ENCODE measurements at regions not wholly inside any gene's neighbourhood (a gene's known extent, or its start where the extent isn't known, plus 50 kb on each side); places are given as distances from the start of the nearest gene placed in this dataset.

- no peaks in the 10 kb centered on the region for H3K4me1 Mint-ChIP-seq
- H3K27ac Mint-ChIP-seq, result no peak overlapping the region
- POLR2A ChIA-PET, result no interaction called here
- intact Hi-C loops (cut with micrococcal nuclease), result no loop called here
- CTCF ChIA-PET, result no interaction called here
- H3K27me3 Mint-ChIP-seq, result no peaks in the 10 kb centered on the region
- TF ChIP-seq CTCF (IDR thresholded peaks at IDR 0.05), result no peak
- H3K4me3 Mint-ChIP-seq, result no peak overlapping the region
- ATAC-seq (ENCODE audit: low read depth) (no peak), DNase-seq (no peak)
- H3K9me3 Mint-ChIP-seq, result peaks cover 20% of the 10 kb centered on the region
- no peaks in the 10 kb centered on the region for H3K36me3 Mint-ChIP-seq (ENCODE audit: low read depth)
Measured at GRCh38 chr4:36614011-36614410, 332.6 kb downstream of the DTHD1 start.

- intact Hi-C loops (cut with micrococcal nuclease), result no loop called here
- Mint-ChIP-seq H3K4me3 (no peak overlapping the region), H3K36me3 (ENCODE audit: low read depth) (no peaks in the 10 kb centered on the region), H3K27me3 (no peaks in the 10 kb centered on the region), H3K9me3 (no peaks in the 10 kb centered on the region), H3K4me1 (no peaks in the 10 kb centered on the region), H3K27ac (no peak overlapping the region)
- DNase-seq (no peak), ATAC-seq (ENCODE audit: low read depth) (no peak)
- ChIA-PET CTCF (no interaction called here), POLR2A (no interaction called here)
- TF ChIP-seq CTCF (IDR thresholded peaks at IDR 0.05), result no peak
Measured at GRCh38 chr4:36618102-36618501, 336.7 kb downstream of the DTHD1 start.

GRCh38 chr4:36624030-36624429, 342.6 kb downstream of the DTHD1 start:
- no peak for DNase-seq
- TF ChIP-seq CTCF (IDR thresholded peaks at IDR 0.05), result no peak
- Mint-ChIP-seq H3K4me1 (no peaks in the 10 kb centered on the region), H3K4me3 (no peak overlapping the region), H3K27me3 (no peaks in the 10 kb centered on the region), H3K9me3 (no peaks in the 10 kb centered on the region), H3K36me3 (ENCODE audit: low read depth) (no peaks in the 10 kb centered on the region), H3K27ac (no peak overlapping the region)
- ChIA-PET CTCF (no interaction called here), POLR2A (no interaction called here)
- ATAC-seq (ENCODE audit: low read depth), result no peak
- intact Hi-C loops (cut with micrococcal nuclease), result no loop called here

- Mint-ChIP-seq H3K27ac (no peak overlapping the region), H3K4me1 (no peaks in the 10 kb centered on the region), H3K27me3 (no peaks in the 10 kb centered on the region), H3K9me3 (no peaks in the 10 kb centered on the region), H3K4me3 (no peak overlapping the region), H3K36me3 (ENCODE audit: low read depth) (no peaks in the 10 kb centered on the region)
- ATAC-seq (ENCODE audit: low read depth) (no peak), DNase-seq (no peak)
- CTCF ChIA-PET, result no interaction called here
- TF ChIP-seq CTCF (IDR thresholded peaks at IDR 0.05), result no peak
- intact Hi-C loops (cut with micrococcal nuclease), result no loop called here
- POLR2A ChIA-PET, result no interaction called here
Measured at GRCh38 chr4:36638273-36638811, 356.9 kb downstream of the DTHD1 start.

- no peak for ATAC-seq (ENCODE audit: low read depth)
Measured at GRCh38 chr4:36640876-36641275, 359.5 kb downstream of the DTHD1 start.

More at GRCh38 chr4:36640876-36641275, 359.5 kb downstream of the DTHD1 start:
- POLR2A ChIA-PET, result no interaction called here
- CTCF ChIA-PET, result no interaction called here
- no peak overlapping the region for H3K27ac Mint-ChIP-seq
- no peaks in the 10 kb centered on the region for H3K4me1 Mint-ChIP-seq
- intact Hi-C loops (cut with micrococcal nuclease), result no loop called here
- H3K36me3 Mint-ChIP-seq (ENCODE audit: low read depth), result no peaks in the 10 kb centered on the region
- DNase-seq, result no peak
- H3K4me3 Mint-ChIP-seq, result no peak overlapping the region
- no peaks in the 10 kb centered on the region for H3K9me3 Mint-ChIP-seq
- no peak for TF ChIP-seq CTCF (IDR thresholded peaks at IDR 0.05)
- H3K27me3 Mint-ChIP-seq, result no peaks in the 10 kb centered on the region

Data from activated B cell treated with CpG ODN at 0.5 μM for 24 hours (primary cell).